ENCODE measurements at regions not wholly inside any gene's neighbourhood (a gene's known extent, or its start where the extent isn't known, plus 50 kb on each side); places are given as distances from the start of the nearest gene placed in this dataset.

DNA sequence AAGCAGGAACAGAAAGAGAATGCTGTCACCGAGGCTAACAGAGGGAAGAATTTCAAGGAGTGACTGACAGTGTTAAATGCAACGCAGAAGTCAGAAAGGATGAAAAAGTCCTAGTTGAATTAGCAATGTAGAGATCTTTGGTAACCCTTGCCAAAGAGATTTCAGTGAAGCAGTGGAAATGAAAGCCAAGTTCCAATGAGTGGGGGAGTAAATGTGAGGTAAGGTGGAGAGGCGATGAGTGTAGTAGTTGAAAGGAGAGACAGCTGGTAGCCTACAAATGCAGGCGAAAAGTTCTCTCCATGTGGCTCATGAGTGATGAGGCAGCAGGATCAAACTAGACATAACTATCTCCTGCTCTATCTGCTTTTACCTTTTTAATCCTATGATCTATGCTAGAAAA lies 74.6 kb upstream of the IPO9 start:
- DNase-seq, result no peak

DNA sequence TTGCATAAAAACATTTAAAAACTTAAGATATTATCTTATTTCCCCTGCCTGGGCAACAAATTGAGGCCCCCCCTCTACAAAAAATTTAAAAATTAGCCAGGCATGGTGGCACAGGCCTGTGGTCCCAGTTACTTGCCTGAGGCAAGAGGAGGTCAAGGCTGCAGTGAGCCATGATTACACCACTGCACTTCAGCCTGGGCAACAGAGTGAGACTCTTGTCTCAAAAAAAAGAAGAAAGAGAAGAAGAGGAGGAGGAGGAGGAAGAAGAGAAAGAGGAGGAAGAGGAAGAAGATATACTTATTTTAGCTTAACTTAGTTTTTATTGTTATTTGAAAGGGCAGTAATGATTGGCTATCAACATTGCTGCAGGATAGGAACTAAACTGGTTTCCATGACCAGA lies 73.8 kb upstream of the IPO9 start:
- no peak for DNase-seq

DNA sequence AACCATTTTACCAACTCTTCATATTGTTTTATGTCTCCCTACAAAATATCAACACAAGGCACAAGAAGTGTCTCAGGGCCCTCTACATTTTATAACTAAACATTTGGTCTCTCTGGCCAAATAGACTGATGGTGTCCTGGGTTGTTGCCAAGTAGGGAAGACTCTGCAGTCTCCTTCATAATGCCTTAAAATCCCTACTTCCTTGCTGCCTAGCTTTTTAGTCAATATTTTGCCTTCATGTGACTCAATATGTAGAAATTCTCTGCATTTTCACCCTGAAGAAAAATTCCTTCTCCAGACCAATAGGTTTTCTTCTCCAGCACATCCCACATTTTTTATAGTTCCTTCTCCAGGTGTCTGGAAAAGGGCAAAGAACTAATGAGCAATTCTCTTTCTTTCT lies 72.6 kb upstream of the IPO9 start:
- DNase-seq, result no peak

GRCh38 chr1:201758499-201759050 lies 70.4 kb upstream of the IPO9 start:
- DNase-seq, result peak; percentile 34

- no peak for DNase-seq
Observed at GRCh38 chr1:201759194-201759815, 69.7 kb upstream of the IPO9 start.

- no peak for DNase-seq
Observed at GRCh38 chr1:201760516-201760915, 68.4 kb upstream of the IPO9 start.

DNA sequence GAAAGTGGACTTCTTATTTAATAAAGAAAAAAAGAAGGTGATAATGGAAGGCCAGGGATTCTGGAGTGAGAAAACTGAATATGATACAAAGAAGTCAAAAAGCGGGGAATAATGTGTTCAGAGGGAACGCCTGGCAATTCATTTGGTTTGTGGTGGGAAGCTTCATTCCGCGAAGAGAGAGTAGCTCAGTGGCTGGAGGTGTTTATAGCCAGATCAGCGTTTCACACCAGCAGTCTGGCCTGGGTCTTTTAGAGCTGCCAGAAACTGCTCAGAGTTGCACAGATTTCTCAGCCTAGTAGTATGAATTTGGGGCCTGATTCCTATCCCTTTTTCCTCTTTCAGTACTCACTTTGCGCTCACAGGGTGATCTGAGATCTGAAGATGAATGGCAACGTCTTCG lies 67.8 kb upstream of the IPO9 start:
- DNase-seq, result no peak

DNA sequence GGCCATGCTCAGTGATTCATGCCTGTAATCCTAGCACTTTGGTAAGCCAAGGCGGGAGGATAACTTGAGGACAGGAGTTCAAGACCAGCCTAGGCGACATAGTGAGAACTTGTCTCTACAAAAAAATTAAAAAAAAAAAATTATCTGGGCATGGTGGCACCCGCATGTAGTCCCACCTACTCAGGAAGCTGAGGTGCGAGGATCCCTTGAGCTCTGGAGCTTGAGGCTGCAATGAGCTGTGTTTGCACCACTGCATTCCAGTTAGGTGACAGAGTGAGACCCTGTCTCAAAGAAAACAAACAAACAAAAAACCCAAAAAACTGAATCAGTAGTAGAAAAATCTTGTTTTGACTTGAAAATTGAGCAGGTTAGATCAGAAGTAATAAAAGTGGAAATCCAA lies 67.1 kb upstream of the IPO9 start:
- no peak for DNase-seq

GRCh38 chr1:201762381-201762780 lies 66.6 kb upstream of the IPO9 start:
- no peak for DNase-seq

- no peak for DNase-seq
Observed at GRCh38 chr1:201763455-201764140, 65.4 kb upstream of the IPO9 start.

DNA sequence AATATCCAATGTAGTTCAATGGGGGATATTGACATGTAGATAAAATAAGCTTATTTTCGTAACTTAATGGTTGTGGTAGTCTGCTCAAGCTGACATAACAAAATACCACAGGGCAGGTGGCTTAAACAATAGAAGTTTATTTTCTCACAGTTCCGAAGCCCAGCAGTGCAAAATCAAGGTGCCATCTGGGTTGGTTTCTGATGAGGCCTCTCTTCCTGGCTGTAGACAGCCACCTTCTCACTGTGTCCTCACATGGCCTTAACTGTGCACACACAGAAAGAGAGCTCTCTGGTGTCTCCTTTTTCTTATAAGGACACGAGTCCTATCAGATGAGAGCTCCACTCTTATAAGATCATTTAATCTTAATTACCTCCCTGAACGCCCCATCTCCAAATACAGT lies 64.8 kb upstream of the IPO9 start:
- DNase-seq, result peak; percentile 60

DNA sequence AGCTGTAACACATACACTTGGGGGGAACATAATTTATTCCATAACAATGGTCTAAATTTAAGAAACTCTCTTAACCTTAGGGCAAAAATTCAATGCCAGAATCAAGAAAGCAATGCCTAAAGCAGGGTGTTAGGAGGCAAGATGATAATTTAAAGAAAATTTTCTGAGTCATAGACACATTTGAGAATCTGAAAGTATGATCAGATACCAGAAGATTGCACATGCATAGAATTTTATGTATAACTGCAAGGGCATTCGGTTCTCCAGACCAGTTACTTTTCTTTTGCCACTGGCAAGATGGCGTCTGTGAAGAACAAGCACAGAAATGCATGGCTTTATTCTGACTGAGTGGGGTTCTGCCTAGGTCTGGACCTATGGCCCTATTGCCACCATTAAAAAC lies 64.4 kb upstream of the IPO9 start:
- no peak for DNase-seq

DNA sequence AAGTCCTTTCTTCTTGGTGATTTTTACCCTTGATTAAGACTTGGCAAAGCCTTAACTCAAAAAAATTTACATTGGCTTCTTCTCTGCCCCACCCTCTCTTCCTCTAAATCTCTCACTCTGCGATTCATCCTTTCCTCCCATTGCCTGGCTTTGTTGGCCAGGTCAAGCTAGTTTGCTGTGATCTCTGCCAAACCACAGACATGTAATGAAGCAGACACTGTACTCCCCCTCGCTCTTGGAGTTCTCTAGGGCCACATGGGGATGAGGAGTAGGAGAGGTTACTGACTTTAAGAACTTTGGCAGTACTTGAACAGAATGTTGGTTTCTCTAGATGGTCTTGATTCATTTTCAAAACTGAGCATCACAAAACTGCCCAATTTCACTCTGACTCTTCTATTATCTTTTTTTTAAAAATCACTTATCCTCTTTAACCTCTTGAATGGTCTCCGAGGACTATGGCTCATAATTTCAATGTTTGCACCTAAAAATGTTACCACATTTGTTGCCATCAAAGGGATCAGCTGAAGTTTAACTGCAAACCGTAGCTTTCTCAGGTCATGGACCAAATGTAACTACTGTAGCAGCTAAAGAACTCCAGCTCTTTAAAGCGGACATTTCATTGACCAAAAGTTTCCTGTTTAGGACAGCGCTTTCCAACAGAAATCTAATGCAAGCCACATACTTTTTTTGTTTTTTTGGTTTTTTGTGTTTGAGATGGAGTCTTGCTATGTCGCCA lies 62.7 kb upstream of the IPO9 start:
- DNase-seq, result no peak

- DNase-seq, result no peak
Observed at GRCh38 chr1:201767339-201767738, 61.6 kb upstream of the IPO9 start.

DNA sequence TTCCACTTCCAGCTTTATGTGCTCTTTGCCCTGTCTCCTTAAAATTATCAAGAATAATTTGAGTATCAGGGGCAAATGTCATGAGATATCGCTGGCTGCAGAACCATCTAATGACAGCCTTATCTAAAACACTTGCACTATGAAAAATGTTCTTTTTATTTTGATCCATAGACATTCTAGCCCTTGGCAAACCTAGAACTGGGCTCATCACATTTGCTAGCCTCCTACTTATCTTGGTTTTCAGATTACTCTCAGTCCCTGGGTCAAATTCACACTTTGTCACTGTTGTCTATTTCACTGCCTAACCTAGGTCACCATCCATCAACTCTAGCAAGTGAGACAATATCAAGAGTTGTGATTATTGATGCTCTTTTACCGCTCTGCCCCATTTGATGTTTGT lies 59.9 kb upstream of the IPO9 start:
- no peak for DNase-seq

- no peak for DNase-seq
Observed at GRCh38 chr1:201769966-201770365, 59.0 kb upstream of the IPO9 start.

- no peak for DNase-seq
Observed at GRCh38 chr1:201771466-201771865, 57.5 kb upstream of the IPO9 start.

DNA sequence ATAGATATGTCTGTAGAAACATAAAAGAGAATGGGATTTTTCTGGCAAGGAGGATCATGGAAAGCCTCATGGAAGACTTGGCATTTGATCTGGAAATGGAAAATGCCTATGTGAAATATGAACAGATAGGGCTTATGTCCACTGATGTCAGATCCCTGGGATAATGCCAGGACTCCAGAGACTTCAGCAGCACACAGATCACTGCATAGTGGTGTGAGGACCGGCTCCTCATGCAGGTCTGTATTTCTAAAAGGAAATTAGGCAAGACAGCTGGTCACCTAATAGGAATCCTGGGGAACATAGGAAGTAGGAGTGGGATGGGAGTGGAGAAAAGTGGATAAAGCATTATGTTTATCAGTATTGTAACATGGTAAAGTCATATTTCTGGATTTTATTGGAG lies 56.8 kb upstream of the IPO9 start:
- no peak for DNase-seq

GRCh38 chr1:201773764-201774163 lies 55.2 kb upstream of the IPO9 start:
- DNase-seq, result no peak

DNA sequence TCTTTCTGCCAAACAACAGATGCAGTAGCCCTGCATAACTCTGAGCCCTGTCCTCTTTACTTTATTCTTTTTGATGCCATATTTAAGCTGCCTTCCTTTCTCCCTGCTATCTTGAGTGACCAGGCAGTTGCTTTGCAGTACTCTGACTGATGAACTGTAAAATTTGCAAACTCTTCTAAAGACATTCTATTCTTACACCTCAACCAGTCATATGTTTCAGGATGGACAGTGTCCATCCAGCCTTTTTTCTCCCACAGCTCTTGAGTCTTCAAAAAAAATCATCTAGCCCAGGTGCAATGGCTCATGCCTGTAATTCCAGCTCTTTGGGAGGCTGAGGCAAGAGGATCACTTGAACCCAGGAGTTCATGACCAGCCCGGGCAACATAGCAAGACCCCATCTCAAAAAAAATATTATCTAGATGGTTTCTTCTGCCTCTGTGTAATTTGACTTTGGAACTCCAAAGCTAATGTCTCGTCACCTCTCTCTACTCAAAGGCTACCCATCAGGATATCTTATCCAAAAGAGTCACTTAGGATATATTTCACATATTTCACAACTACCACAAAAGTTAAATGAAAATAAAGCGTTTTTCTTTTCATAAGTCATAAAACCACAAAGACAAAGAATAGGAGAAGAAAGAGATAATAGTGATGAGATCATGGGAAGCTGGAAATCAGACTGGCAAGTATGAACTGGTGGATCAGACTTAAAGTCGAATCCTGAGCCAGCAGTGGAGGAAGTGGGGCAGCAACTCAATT lies 54.6 kb upstream of the IPO9 start:
- DNase-seq, result no peak

- DNase-seq, result no peak
Observed at GRCh38 chr1:201774983-201775344, 54.0 kb upstream of the IPO9 start.

- no peak for DNase-seq
Observed at GRCh38 chr1:201775380-201775779, 53.6 kb upstream of the IPO9 start.

DNA sequence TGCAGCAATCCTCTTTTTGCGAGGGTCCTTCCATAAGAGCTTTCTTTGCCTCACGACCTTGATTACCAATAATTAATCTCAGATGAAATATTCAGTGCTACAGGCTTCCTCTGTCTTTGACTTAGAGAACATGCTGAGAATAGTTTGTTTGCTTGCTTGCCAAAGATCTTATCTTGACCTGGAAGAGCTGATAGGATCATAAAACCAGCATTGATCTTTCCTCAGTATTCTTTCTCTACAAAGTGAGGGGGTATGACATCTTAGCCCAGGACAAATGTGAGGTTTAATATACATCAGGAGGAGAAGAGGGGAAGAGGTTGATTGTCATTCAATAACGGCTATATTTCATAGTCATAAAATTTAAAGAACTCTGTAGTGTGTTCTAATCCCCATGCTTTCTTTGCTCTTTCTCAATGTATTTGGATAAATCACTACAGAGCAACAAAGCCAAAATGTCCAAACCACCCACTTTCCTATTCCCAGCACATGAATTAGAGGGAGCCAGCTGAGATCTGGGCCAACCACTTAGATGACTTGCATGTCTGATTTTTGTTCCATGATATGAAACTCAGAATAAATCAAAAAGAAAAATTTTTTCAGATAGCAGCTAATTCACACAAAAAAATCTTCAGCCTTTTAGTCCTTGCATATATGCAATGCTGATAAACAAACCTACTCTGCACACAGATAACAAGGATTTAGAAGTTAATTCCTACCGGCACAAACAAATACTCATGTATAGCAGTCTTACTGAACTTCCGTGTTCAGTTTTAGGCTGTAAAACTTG lies 50.5 kb upstream of the IPO9 start:
- no peak for DNase-seq
